ENCODE measurements at regions not wholly inside any gene's neighbourhood (a gene's known extent, or its start where the extent isn't known, plus 50 kb on each side); places are given as distances from the start of the nearest gene placed in this dataset.

DNA sequence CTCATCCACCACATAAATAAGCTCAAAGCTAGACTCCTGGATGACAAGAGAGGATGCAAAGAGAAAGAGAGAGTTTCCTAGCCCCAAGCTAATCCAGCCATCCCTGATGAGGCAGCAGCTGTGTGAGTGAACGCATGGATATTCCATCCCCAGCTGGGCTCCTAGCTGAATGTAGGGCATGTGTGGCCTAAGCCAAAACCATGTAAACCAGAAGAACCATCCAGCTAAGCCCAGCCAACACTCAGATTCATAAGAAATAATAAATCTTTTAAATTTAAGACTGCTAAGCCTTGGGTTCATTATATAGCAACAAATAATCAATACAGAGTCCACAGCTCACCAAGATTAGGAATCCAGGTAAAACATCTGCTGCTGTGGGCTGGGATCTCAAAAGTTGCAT, 94.3 kb downstream of the TNFAIP2 start:
- H3K27ac ChIP-seq = no peak overlapping the region
- H3K27me3 ChIP-seq = peaks cover 36% of the 10 kb centered on the region
- no peaks in the 10 kb centered on the region for H3K4me1 ChIP-seq
- Mint-ChIP-seq H3K4me3 (no peak overlapping the region), H3K27ac (no peak overlapping the region), H3K9me3 (no peaks in the 10 kb centered on the region), H3K36me3 (no peaks in the 10 kb centered on the region), H3K4me1 (no peaks in the 10 kb centered on the region), H3K27me3 (ENCODE audit: insufficient read depth, low read depth) (peaks cover 25% of the 10 kb centered on the region)
- no peaks in the 10 kb centered on the region for H3K79me2 ChIP-seq (ENCODE audit: low read depth)
- no peak for DNase-seq (ENCODE audit: low spot score)
- peaks cover 4% of the 10 kb centered on the region for H3F3A ChIP-seq (ENCODE audit: low read depth)
- H2AFZ ChIP-seq (replicated peaks) = no peak overlapping the region
- TF ChIP-seq CTCF (IDR thresholded peaks at IDR 0.05) (no peak), EZH2phosphoT487 (IDR thresholded peaks at IDR 0.05) (no peak), EZH2 (IDR thresholded peaks at IDR 0.05) (no peak)
- no peaks in the 10 kb centered on the region for H4K20me1 ChIP-seq (ENCODE audit: low read depth)
- H3K9me3 ChIP-seq (ENCODE audit: low read depth) = no peaks in the 10 kb centered on the region
- H3K4me2 ChIP-seq = no peak overlapping the region
- H3K4me3 ChIP-seq = no peak overlapping the region
- no peaks in the 10 kb centered on the region for H3K36me3 ChIP-seq
- no peak overlapping the region for H3K9ac ChIP-seq

DNA sequence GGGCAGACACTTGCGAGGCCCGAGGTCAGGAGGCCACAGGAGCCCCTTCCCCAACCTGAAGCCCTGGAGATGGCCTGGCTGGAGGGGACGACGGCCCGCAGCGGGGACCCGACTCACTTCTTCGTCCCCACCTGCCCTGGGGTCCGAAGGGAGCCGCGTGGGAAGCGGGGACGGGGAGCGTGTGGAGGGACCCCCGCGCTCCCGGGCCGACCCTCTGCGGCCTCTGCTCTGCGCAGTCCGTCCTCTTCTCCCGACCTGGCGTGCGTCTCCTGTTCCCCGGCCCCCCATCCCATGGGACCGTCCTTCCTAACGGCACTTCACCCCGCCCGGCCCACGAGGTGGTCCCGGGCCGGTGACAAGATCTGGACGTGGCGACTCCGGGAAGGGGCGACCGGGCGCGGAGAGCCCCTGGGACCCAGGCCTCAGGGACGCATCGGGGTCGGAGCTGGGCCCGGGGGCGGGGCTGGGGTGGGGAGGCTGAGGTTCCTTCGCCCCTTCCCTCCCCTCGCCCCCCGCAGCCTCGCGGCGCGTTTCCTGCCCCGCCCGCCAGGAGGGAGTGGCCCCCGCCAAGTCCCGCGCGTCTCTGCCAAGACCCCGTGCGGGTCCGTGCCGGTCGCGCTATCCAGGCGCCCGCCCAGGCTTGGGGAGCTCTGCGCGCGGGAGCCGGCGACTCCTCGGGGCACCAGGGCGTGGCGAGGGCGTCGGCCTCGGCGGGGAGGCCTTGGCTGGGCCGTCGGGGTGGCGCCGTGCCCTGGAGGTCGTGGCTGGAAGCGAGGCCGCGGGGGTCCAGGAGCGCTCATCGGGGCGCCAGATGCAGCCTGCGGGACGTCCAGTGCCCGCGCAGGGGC, 97.1 kb downstream of the TNFAIP2 start:
- H4K20me1 ChIP-seq (ENCODE audit: low read depth) = no peaks in the 10 kb centered on the region
- peak; percentile 64 for DNase-seq (ENCODE audit: low spot score)
- no peaks in the 10 kb centered on the region for H3K36me3 ChIP-seq
- peaks cover 28% of the 10 kb centered on the region for H3K27me3 Mint-ChIP-seq (ENCODE audit: insufficient read depth, low read depth)
- H3K27ac ChIP-seq = no peak overlapping the region
- no peaks in the 10 kb centered on the region for H3K36me3 Mint-ChIP-seq
- H3F3A ChIP-seq (ENCODE audit: low read depth) = peaks cover 4% of the 10 kb centered on the region
- peak overlapping the region; percentile 45 for H3K4me3 ChIP-seq
- H3K79me2 ChIP-seq (ENCODE audit: low read depth) = no peaks in the 10 kb centered on the region
- H3K4me3 Mint-ChIP-seq = peak overlapping the region; percentile 66
- no peaks in the 10 kb centered on the region for H3K9me3 Mint-ChIP-seq
- peak overlapping the region; percentile 60 for H2AFZ ChIP-seq (replicated peaks)
- no peak overlapping the region for H3K27ac Mint-ChIP-seq
- H3K9me3 ChIP-seq (ENCODE audit: low read depth) = no peaks in the 10 kb centered on the region
- peaks cover 8% of the 10 kb centered on the region for H3K4me1 ChIP-seq
- H3K27me3 ChIP-seq = peaks cover 38% of the 10 kb centered on the region
- TF ChIP-seq EZH2phosphoT487 (IDR thresholded peaks at IDR 0.05) (peak; percentile 53), EZH2 (IDR thresholded peaks at IDR 0.05) (peak; percentile 82), CTCF (IDR thresholded peaks at IDR 0.05) (no peak)
- H3K9ac ChIP-seq = no peak overlapping the region
- H3K4me2 ChIP-seq = peak overlapping the region; percentile 82
- no peaks in the 10 kb centered on the region for H3K4me1 Mint-ChIP-seq

DNA sequence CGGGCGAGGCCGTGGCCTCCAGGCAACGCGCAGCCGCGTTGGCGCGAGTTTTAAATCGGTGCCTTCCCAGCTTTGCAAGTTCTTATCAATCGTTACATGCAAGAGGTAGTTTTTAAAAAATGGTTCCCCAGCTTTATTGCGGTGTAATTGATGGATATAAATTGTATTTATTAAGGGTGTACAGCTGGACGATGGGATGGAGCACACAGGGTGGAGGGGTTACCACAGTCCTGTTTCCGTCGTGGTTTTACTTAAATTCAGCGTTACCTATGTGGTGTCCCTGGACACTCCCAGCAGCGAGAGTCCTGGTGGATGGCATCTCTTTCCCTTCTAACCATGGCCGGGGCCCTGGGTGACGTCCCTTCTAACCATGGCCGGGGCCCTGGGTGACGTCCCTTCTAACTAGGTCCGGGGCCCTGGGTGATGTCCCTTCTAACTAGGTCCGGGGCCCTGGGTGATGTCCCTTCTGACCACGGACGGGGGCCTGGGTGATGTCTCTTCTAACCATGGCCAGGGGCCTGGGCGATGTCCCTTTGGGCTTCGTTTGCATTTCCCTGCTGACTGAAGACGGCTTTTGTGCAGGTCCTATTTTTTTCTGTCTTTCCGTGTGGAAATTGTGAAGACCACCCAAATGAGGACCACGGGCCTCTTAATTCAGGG, 97.9 kb downstream of the TNFAIP2 start:
- Mint-ChIP-seq H3K4me1 (no peaks in the 10 kb centered on the region), H3K27me3 (ENCODE audit: insufficient read depth, low read depth) (peaks cover 28% of the 10 kb centered on the region), H3K36me3 (no peaks in the 10 kb centered on the region), H3K4me3 (peak overlapping the region; percentile 71), H3K27ac (no peak overlapping the region), H3K9me3 (no peaks in the 10 kb centered on the region)
- Histone ChIP-seq H3K4me1 (peaks cover 8% of the 10 kb centered on the region), H2AFZ (replicated peaks) (peak overlapping the region; percentile 60), H3K27ac (no peak overlapping the region), H3K4me3 (peak overlapping the region; percentile 45), H3K79me2 (ENCODE audit: low read depth) (no peaks in the 10 kb centered on the region), H3K27me3 (peaks cover 38% of the 10 kb centered on the region), H3K9ac (no peak overlapping the region), H3K36me3 (no peaks in the 10 kb centered on the region), H3F3A (ENCODE audit: low read depth) (peaks cover 4% of the 10 kb centered on the region), H3K4me2 (peak overlapping the region; percentile 82), H3K9me3 (ENCODE audit: low read depth) (no peaks in the 10 kb centered on the region), H4K20me1 (ENCODE audit: low read depth) (no peaks in the 10 kb centered on the region)
- DNase-seq (ENCODE audit: low spot score) = no peak
- TF ChIP-seq CTCF (IDR thresholded peaks at IDR 0.05) = no peak
- TF ChIP-seq EZH2phosphoT487 (IDR thresholded peaks at IDR 0.05) = peak; percentile 49
- TF ChIP-seq EZH2 (IDR thresholded peaks at IDR 0.05) = no peak
